Adrenal gland (tissue), 9 donors: ENCODE measurements at regions not wholly inside any gene's neighbourhood (a gene's known extent, or its start where the extent isn't known, plus 50 kb on each side); places are given as distances from the start of the nearest gene placed in this dataset.

Experiments used
- DNase-seq, 7 donors: peaks; one replicate each; pipeline ENCODE4 v3.0.0-alpha.2; 2019 to 2020
- H3K27ac ChIP-seq, 5 donors: fragments of 200-600 bp; sonication (generic) in 4 of 5; 1 replicate in 3 of 5; 2 replicates in 2 of 5; pipeline versions ENCODE4 v1.5.1 to v1.8.0; 2016 to 2020; ENCODE audit warnings: mild to moderate bottlenecking in 1 of 5
- H3K27me3 ChIP-seq: fragments of 200-600 bp; 2 replicates; pipeline ENCODE4 v1.8.0; 2021
- H3K36me3 ChIP-seq, 2 donors: fragments of 200-600 bp; replicated peaks in 1 of 2; 1 replicate in 1 of 2; 2 replicates in 1 of 2; pipeline versions ENCODE4 v1.5.1 to v1.8.0; 2018 to 2022
- H3K4me1 ChIP-seq, 2 donors: fragments of 200-600 bp; replicated peaks in 1 of 2; 1 replicate in 1 of 2; 2 replicates in 1 of 2; pipeline versions ENCODE4 v1.5.1 to v1.8.0; 2018 to 2021
- H3K4me3 ChIP-seq, 4 donors: fragments of 200-600 bp; sonication (generic) in 3 of 4; one replicate each; pipeline ENCODE4 v1.5.1; 2016 to 2018
- H3K9me3 ChIP-seq, 3 donors: fragments of 200-600 bp; sonication (generic) in 1 of 3; replicated peaks in 1 of 3; 1 replicate in 2 of 3; 2 replicates in 1 of 3; pipeline versions ENCODE4 v1.5.1 to v1.8.0; 2016 to 2021
- POLR2A ChIP-seq, 2 donors: fragments of 450-650 bp; IDR thresholded peaks; one replicate each; pipeline ENCODE4 v1.6.1; 2017; ENCODE audit warnings: antibody characterized with exemption in 2 of 2, mild to moderate bottlenecking in 2 of 2, moderate library complexity in 1 of 2
- WGBS, 4 donors: extraction: QIAGEN DNeasy Blood & Tissue Kit in 2 of 4; methylation state at CpG; one replicate each; pipeline versions ENCODE4 v1.1.5 to v1.1.7; 2013 to 2017; 5-methylcytosine and 5-hydroxymethylcytosine counted together
- intact Hi-C, 2 donors: fragments of 100-400 bp; cut with DNase I; formaldehyde crosslinking; loops; one replicate each; pipeline versions ENCODE4 v1.14.1 to v1.15.0; 2022 to 2023
- TF ChIP-seq, protein P1 (sequence below), 6 experiments: fragments of 450-650 bp in 4 of 6; fragments of 200-600 bp in 2 of 6; sonication (generic) in 1 of 6; IDR thresholded peaks; 1 replicate in 5 of 6; 2 replicates in 1 of 6; pipeline versions ENCODE4 v1.5.1 to v1.8.0; 2016 to 2021; ENCODE audit warnings: antibody characterized with exemption in 6 of 6, mild to moderate bottlenecking in 2 of 6, moderate library complexity in 1 of 6
- donor health status: healthy with polysubstance abuse.
- donor health status: Bipolar disorder and iron deficiency.
- donor health status: DM: yes; HTN: yes; CAD: no.
- donor health status: DM: no; HTN: no; CAD: no.
- donor health status: DM: no; HTN: no; CAD: no.

DNA sequence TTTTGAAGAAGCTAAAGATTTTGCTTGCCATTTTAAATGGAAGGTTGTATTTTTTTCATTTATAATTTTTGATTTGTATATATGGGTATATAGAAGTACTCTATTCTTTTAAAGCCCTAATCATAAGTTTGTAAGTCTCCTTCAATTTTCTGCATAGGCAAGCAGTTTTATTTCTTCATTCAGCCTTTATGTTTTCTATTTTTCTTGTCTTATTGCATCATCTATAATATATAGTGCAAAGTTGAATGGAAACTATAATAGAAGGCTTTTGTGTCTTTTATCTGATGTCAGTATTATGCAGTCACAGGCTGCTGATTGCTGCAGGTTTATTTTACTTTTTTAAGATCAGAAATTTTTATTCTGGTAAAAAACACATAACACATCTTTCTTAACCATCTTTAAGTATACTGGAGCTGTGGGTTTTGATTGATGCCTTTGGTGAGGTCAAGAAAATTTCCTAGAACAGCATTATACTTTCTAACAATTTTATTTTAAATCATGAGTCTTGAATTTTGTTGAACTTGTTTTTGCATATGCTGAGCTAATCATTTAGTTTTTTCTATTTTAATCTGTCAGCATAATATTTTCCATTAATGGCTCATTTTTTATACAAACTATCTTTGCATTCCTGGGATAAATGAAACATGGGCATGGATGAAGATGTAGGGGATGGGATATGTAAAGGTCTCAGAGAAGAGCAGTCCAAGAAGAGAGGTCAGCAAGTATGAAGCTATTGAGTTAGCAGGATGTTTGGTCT is 366.7 kb upstream of the MAP3K7 start:
- Histone ChIP-seq H3K4me3 (no peak overlapping the region), H3K36me3 (no peaks in the 10 kb centered on the region), H3K4me1 (no peaks in the 10 kb centered on the region), H3K27me3 (no peaks in the 10 kb centered on the region), H3K27ac (no peak overlapping the region), H3K9me3 (peaks cover 0 to 5% (median 0%) of the 10 kb centered on the region in 3 donors)
- intact Hi-C loops, result no loop called here
- no peak for DNase-seq
- TF ChIP-seq, protein P1, sequence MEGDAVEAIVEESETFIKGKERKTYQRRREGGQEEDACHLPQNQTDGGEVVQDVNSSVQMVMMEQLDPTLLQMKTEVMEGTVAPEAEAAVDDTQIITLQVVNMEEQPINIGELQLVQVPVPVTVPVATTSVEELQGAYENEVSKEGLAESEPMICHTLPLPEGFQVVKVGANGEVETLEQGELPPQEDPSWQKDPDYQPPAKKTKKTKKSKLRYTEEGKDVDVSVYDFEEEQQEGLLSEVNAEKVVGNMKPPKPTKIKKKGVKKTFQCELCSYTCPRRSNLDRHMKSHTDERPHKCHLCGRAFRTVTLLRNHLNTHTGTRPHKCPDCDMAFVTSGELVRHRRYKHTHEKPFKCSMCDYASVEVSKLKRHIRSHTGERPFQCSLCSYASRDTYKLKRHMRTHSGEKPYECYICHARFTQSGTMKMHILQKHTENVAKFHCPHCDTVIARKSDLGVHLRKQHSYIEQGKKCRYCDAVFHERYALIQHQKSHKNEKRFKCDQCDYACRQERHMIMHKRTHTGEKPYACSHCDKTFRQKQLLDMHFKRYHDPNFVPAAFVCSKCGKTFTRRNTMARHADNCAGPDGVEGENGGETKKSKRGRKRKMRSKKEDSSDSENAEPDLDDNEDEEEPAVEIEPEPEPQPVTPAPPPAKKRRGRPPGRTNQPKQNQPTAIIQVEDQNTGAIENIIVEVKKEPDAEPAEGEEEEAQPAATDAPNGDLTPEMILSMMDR (IDR thresholded peaks at IDR 0.05), result no peak
- no peak for TF ChIP-seq POLR2A (IDR thresholded peaks at IDR 0.05)

DNA sequence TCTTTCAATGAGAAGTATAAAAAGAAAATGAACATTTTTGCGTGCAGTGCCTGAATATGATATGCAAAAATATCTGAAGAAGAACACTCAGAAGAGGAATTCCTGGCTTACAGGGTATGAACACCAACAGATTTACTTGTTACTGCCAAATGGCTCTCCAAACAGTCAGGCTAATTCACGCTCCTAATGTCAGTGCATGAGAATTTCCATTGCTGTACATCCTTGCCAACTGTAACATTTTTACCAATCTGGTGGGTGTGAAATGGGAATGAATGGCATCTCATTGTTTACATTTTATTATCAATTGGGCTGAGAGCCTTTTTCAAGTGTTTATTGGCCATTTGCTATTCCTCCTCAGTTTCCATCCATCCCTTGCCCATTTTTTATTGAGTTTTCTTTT is 365.3 kb upstream of the MAP3K7 start:
- Histone ChIP-seq H3K4me3 (no peak overlapping the region), H3K27ac (no peak overlapping the region), H3K4me1 (no peaks in the 10 kb centered on the region), H3K27me3 (no peaks in the 10 kb centered on the region), H3K36me3 (no peaks in the 10 kb centered on the region), H3K9me3 (peaks cover 0 to 5% (median 0%) of the 10 kb centered on the region in 3 donors)
- no peak for TF ChIP-seq POLR2A (IDR thresholded peaks at IDR 0.05)
- TF ChIP-seq, protein P1 (IDR thresholded peaks at IDR 0.05), result no peak
- WGBS, 4 donors, result 83 to 94% (median 90%) methylated on average over 2 of the region's 2 CpGs
- intact Hi-C loops, result no loop called here
- DNase-seq, result no peak

DNA sequence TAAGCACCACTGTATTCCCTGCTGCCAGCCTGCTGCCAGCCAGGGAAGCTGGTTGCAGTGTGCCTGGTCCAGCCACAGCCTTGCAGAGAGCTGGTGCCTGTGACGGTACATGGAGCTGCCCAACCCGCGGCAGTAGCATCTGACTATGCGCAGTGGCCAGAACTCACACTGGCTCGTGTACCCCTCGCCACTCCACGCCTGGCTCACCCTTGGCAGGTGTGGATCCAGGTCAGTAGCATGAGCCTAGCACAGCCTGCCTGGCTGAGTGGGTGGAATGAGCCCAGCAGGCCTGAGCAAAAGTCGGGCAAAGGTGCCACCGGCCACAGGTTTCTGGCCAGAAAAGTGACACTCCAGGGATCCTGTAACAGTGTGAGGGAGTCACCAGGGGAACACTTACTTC is 361.7 kb upstream of the MAP3K7 start:
- WGBS, 4 donors, result 85 to 100% (median 92%) methylated on average over 2 to 9 of the region's 9 CpGs
- Histone ChIP-seq H3K27me3 (no peaks in the 10 kb centered on the region), H3K36me3 (no peaks in the 10 kb centered on the region), H3K4me3 (no peak overlapping the region), H3K27ac (no peak overlapping the region), H3K9me3 (peaks cover 0 to 2% (median 0%) of the 10 kb centered on the region in 3 donors), H3K4me1 (no peaks in the 10 kb centered on the region)
- intact Hi-C loops, result no loop called here
- no peak for DNase-seq
- TF ChIP-seq, protein P1 (IDR thresholded peaks at IDR 0.05), result no peak

DNA sequence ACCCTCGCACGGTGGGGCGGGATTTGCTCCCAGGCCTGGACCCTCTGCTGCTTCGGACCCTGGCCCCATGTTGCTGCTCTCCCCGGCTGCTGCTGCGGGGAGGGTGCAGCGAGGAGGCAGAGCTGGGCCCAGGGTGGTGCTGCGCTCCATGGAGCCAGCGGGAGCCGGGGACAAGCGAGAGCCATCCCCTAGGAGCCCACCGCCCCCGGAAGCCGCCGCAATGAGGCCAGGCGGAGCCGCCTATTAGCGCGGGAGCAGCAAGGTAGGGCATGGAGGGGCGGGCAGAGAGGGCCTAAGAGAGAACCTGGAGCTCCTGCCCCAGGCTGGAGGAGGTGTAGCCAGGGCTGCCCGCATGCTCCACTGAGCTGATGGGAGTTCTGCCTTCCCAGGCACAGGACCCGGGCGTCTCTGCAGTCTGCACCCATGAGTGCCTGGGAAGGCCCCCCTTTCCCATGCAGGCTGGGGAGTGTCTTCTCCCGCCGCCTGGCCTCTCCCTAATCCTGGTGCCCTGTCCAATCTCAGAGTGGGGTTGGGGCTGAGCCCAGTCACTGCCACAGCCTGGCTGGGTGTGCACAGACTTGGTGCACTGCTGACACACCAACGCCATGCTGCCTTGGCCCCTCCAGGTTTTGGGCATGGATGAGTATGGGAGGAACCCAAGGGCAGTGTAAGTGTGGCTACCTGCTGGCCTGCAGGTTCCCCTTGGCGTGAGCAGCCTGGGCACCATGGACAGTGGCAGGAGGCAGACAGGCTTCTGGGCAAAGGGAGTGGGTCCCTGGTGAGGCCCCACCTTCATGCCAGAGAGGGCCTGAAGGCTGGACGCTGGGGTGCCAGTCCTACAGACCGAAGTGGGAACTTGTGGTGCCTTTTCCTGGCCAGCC is 360.6 kb upstream of the MAP3K7 start:
- DNase-seq, result no peak
- TF ChIP-seq, protein P1 (IDR thresholded peaks at IDR 0.05), result no peak
- TF ChIP-seq POLR2A (IDR thresholded peaks at IDR 0.05), result no peak
- Histone ChIP-seq H3K4me1 (no peaks in the 10 kb centered on the region), H3K9me3 (no peaks in the 10 kb centered on the region), H3K36me3 (no peaks in the 10 kb centered on the region), H3K27me3 (no peaks in the 10 kb centered on the region), H3K4me3 (no peak overlapping the region), H3K27ac (no peak overlapping the region)
- 92 to 95% (median 94%) methylated on average over 17 to 29 of the region's 29 CpGs for WGBS, 4 donors
- intact Hi-C loops, result no loop called here
